ENCODE measurements at regions not wholly inside any gene's neighbourhood (a gene's known extent, or its start where the extent isn't known, plus 50 kb on each side); places are given as distances from the start of the nearest gene placed in this dataset.
A peak's percentile ranks its signal among the peaks of the same experiment; 100 is the strongest.
"Not testable (repeated sequence)": the region's sequence is repeated elsewhere in the genome, so short reads cannot be mapped to it uniquely, and the experiment has no call there.

- no peak overlapping the region for H3K4me3 ChIP-seq (ENCODE audit: low read depth, low read length)
- peak; percentile 16 for DNase-seq (ENCODE audit: low read depth)
- TF ChIP-seq CTCF (IDR thresholded peaks at IDR 0.05; ENCODE audit: insufficient read depth, low read depth, low read length) = no peak
Measured at GRCh38 chr2:160816916-160817499, 323.4 kb upstream of the RBMS1 start.

- no peak for TF ChIP-seq CTCF (IDR thresholded peaks at IDR 0.05; ENCODE audit: insufficient read depth, low read depth, low read length)
- DNase-seq (ENCODE audit: low read depth) = no peak
- no peak overlapping the region for H3K4me3 ChIP-seq (ENCODE audit: low read depth, low read length)
Measured at GRCh38 chr2:160820691-160821090, 327.1 kb upstream of the RBMS1 start.

- DNase-seq (ENCODE audit: low read depth) = no peak
- H3K4me3 ChIP-seq (ENCODE audit: low read depth, low read length) = no peak overlapping the region
- TF ChIP-seq CTCF (IDR thresholded peaks at IDR 0.05; ENCODE audit: insufficient read depth, low read depth, low read length) = no peak
Measured at GRCh38 chr2:160822006-160822405, 328.4 kb upstream of the RBMS1 start.

- no peak for DNase-seq (ENCODE audit: low read depth)
- H3K4me3 ChIP-seq (ENCODE audit: low read depth, low read length) = no peak overlapping the region
- no peak for TF ChIP-seq CTCF (IDR thresholded peaks at IDR 0.05; ENCODE audit: insufficient read depth, low read depth, low read length)
Measured at GRCh38 chr2:160825433-160825832, 331.8 kb upstream of the RBMS1 start.

- no peak for TF ChIP-seq CTCF (IDR thresholded peaks at IDR 0.05; ENCODE audit: insufficient read depth, low read depth, low read length)
- H3K4me3 ChIP-seq (ENCODE audit: low read depth, low read length) = no peak overlapping the region
- no peak for DNase-seq (ENCODE audit: low read depth)
Measured at GRCh38 chr2:160826496-160826895, 332.9 kb upstream of the RBMS1 start.

- TF ChIP-seq CTCF (IDR thresholded peaks at IDR 0.05; ENCODE audit: insufficient read depth, low read depth, low read length) = no peak
- no peak overlapping the region for H3K4me3 ChIP-seq (ENCODE audit: low read depth, low read length)
- no peak for DNase-seq (ENCODE audit: low read depth)
Measured at GRCh38 chr2:160828076-160828475, 332.2 kb upstream of the TANK start.

- DNase-seq (ENCODE audit: low read depth); H3K4me3 ChIP-seq (ENCODE audit: low read depth, low read length): not testable (repeated sequence)
Measured at GRCh38 chr2:160832381-160832780, 327.8 kb upstream of the TANK start.
